HK-2 (cell line): ENCODE measurements at regions not wholly inside any gene's neighbourhood (a gene's known extent, or its start where the extent isn't known, plus 50 kb on each side); places are given as distances from the start of the nearest gene placed in this dataset.
"Not testable (repeated sequence)": the region's sequence is repeated elsewhere in the genome, so short reads cannot be mapped to it uniquely, and the experiment has no call there.

ENCODE experiments used
- DNase-seq: peaks from one replicate; pipeline ENCODE4 v3.0.0-alpha.2; 2018; ENCODE audit not compliant: unreplicated experiment

GRCh38 chr10:117790179-117790578 is 247.6 kb downstream of the EMX2 start:
- DNase-seq = no peak

GRCh38 chr10:117790621-117791020 is 248.1 kb downstream of the EMX2 start:
- no peak for DNase-seq

DNA sequence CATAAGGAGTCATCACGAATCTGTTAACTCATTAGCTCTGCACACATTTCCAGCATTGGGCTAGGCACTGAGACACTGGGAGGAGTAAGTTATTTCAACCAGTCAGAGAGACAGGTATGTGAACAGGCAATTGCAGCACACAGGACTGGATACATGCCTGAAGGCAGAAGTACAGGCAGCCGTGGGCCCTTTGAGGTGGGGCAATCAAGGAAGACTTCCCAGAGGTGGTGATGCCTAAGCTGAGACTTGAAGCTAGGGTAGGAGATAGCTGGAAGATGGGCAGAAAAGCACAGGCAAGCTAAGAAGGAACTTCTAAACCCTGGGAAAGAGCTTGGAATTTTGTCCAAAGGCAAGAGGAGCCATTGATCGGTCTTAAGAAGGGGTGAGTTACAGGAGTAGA is 249.7 kb downstream of the EMX2 start:
- DNase-seq = no peak

DNA sequence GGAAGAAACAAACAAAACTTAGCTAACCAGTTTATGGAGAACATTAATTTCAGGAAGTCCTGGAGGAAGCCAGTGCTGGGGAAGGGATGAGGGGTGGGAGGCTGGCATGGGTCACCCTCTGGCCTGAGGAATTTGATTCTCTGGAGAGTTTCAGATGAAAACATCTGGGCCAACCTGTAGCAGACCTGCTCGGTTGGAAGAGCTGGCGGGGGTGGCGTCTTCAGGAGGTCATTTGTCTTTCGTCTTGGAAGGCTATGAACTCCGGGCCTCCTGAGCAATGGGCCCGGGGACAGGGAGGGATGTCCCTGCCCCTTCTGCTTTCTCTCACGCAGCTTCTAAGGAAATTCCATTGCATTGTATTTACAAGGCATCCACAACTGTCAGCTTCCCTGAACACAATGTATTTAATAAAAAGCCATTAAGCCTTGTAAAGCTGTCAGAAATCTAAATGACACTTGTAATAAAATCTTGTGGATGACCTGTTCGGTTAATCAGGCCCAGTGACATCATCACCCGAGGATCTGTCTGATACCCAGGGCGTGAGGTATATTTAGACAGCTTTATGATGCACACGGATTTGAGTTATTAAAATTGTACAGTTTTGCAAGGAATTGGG is 250.5 kb downstream of the RAB11FIP2 start:
- no peak for DNase-seq

DNA sequence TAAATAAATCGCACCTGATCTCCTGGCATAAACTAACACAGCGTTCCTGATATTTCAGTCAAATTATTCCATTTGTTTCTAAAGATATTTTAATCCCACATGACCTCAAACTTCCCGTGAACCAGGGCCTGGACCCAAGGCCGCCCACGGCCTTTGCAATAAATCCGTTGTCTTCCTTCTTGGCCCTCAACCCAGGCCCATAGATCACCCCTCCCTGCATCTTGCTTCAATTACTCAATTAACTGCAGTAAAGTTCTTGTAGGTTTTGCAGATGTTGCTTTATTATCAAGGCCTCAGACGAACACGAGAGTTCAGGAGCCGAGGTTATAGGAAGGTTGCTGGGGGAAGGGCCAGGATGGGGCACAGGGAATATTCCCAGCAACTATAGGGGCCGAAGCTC is 249.4 kb downstream of the RAB11FIP2 start:
- DNase-seq = no peak

- DNase-seq = no peak
Observed at GRCh38 chr10:117801691-117802090, 245.1 kb downstream of the RAB11FIP2 start.

GRCh38 chr10:117804470-117805011 is 242.2 kb downstream of the RAB11FIP2 start:
- DNase-seq = no peak

GRCh38 chr10:117805139-117805538 is 241.6 kb downstream of the RAB11FIP2 start:
- DNase-seq = no peak

DNA sequence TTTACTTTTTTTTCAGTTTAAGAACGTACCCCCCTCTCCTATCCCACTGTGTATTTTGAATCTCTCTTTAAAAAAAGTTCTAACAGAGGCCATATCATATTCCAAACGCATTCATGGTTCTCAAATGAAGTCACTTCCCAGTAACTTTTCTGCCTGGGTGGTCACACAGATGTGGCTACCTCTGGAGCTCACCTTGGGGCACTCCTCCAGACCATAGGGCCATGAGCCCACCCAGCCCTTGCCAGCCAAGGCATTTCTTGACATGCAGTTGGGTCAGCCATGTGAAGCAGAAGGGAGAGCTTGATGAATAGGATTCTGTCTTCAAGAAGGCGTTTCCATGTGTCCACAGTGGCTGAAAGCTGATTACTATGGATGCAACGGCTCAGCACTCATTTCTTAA is 239.3 kb downstream of the RAB11FIP2 start:
- DNase-seq = no peak

- not testable (repeated sequence) for DNase-seq
Observed at GRCh38 chr10:117815816-117816215, 230.9 kb downstream of the RAB11FIP2 start.

GRCh38 chr10:117817116-117817515 is 229.6 kb downstream of the RAB11FIP2 start:
- no peak for DNase-seq

- DNase-seq = no peak
Observed at GRCh38 chr10:117818721-117819120, 228.0 kb downstream of the RAB11FIP2 start.

DNA sequence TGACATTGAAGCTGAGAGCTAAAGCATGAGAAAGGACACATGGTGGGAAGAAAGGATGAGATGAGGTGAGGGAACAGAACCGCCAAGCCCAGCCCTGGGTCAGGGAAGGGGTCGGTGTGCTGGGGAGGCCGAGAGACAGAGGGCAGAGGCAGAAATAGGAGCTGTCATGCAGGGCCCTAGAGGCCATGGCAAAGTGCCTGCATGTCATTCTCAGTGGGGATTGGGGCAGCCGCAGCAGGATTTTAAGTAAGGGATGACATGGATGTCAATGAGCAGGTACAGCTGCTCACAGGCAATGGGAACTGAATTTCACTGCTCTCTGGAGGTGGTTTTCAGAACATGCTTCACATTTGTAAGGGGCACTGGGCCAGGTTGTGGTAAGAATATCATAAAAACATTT is 227.4 kb downstream of the RAB11FIP2 start:
- no peak for DNase-seq

DNA sequence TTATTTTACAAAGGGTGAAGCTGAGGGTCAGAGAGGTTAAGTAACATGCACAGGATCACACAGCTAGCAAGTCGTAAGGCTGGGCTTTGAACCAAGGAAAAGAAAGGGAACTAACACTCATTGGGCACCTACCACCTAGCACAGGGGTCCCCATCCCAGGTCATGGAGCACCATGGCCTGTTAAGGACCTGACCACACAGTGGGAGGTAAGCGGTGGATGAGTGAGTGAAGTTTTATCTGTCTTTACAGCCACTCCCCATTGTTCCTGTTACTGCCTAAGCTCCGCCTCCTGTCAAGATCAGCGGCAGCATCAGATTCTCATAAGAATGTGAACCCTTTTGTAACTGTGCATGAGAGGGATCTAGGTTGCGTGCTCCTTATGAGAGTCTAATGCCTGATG is 222.8 kb downstream of the RAB11FIP2 start:
- DNase-seq = no peak

- DNase-seq = no peak
Observed at GRCh38 chr10:117830205-117830604, 216.5 kb downstream of the RAB11FIP2 start.

- DNase-seq = no peak
Observed at GRCh38 chr10:117830787-117831212, 215.9 kb downstream of the RAB11FIP2 start.

DNA sequence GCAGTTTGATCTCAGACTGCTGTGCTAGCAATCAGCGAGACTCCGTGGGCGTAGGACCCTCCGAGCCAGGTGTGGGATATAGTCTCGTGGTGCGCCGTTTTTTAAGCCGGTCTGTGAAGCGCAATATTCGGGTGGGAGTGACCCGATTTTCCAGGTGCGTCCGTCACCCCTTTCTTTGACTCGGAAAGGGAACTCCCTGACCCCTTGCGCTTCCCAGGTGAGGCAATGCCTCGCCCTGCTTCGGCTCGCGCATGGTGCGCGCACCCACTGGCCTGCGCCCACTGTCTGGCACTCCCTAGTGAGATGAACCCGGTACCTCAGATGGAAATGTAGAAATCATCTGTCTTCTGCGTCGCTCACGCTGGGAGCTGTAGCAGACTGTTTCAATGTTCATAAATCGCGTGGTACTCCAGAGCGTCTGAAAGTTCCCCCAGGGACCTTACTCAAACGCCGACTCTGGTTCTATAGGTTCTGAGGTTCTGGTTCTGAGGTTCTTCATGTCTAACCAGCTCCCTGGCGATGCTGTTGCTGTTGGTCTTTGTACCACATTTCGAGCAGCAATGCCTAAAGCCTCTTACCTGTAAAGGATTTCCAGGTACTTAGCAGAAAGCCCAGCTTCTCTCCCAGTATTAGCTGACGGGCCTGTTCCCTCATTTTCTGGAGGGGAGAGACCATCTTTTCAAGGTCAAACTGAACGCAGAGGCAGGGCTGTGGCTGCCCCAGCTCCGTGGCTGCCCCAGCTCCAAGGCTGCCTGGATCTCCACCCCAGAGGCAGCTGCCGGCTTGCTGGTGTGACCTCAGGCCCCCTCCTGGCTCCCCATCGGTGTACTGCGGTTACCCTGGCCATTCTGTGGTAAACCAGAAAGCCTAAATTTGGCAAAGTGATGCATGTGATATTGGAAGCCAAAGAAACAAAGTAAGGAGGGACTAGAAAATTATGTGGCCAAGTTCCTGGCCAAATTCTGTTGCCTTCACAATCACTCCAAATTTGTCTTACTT is 207.9 kb downstream of the RAB11FIP2 start:
- DNase-seq = not testable (repeated sequence)

DNA sequence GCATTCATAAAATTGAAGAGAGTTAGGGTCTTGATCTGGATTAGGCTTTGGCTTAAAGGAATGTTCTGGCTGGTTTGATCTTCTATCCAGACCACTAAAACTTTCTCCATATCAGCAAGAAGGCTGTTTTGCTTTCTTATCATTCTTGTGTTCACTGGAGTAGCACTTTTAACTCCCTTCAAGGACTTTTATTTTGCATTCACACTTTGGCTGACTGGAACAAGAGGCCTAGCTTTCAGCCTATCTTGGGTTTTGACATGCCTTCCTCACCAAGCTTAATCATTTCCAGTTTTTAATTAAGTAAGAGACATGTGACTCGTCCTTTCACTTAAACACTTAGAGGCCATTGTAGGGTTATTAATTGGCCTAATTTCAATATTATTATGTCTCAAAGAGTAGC is 190.3 kb downstream of the RAB11FIP2 start:
- DNase-seq = not testable (repeated sequence)

GRCh38 chr10:117860135-117860534 is 186.6 kb downstream of the RAB11FIP2 start:
- no peak for DNase-seq

DNA sequence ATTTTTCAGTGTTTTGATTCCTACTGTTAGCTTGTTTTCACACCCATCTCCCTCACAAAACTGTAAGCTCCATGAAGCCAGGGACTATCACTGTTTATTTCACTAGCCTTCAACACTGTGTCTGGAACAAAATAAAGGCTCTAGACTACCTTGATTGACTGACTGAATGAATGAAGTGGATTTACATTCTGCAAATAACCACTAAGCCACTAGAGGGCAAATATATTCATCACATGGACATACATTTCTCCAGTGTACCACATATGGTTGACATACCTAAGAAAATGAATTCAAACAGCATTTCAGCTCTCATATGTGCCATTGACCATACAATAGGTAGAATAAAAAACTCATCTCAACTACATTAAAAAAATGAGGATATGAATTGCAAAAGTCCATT is 185.9 kb downstream of the RAB11FIP2 start:
- DNase-seq = no peak

GRCh38 chr10:117861329-117861728 is 185.4 kb downstream of the RAB11FIP2 start:
- DNase-seq = no peak

DNA sequence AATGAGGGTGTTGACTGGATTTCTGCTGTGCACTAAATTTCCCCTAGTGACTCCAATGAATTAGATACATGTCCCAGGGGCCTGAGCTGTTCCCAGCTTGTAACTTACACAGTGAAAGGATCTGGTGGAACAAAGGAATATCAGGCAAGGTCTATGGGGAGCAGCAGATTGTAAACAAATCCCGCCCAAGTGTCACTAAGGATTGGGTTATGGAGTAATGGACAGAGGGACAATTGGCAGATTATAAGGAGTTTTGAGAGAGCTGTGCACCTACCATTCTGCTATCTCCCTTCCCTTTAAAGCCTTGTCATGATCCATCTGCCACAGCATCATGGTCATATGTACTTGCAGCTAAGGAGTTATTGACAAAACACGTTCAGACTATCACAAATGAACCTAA is 183.0 kb downstream of the RAB11FIP2 start:
- DNase-seq = no peak

DNA sequence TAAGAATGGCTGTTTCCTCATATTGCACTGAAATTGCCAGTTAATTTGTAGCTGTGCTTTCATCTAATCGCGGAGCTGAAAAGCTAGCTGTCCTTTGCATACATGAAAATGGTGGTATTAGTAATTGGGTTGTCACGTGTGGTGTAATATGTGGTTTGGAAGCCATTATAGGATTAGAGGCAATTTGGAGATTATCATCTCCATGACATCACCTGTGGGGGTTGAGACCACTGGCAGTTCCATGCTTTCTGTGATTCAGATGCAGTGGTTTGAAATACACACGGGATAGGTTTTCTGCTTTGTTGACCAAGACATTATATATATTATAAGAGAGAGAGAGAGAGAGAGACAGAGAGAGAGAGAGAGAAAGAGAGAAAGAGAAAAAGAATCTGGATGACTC is 180.8 kb downstream of the RAB11FIP2 start:
- no peak for DNase-seq
